WTC11 (cell line): ENCODE measurements at regions not wholly inside any gene's neighbourhood (a gene's known extent, or its start where the extent isn't known, plus 50 kb on each side); places are given as distances from the start of the nearest gene placed in this dataset.

Experiments
- ATAC-seq: fragments of 200-7000 bp; cut with Tn5 transposase; 2 replicates; pipeline ENCODE4 v1.10.0; 2021; ENCODE audit warnings: mild to moderate bottlenecking, moderate library complexity
- CTCF ChIA-PET: fragments of 300-600 bp; sonication (Branson Sonifier 250); formaldehyde crosslinking; loops from one replicate; lab custom pipeline; 2021; ENCODE audit warnings: antibody characterized with exemption; lab: Charles Lee
- POLR2A ChIA-PET: fragments of 350-600 bp; sonication (Branson Sonifier 250); formaldehyde crosslinking; loops from one replicate; lab custom pipeline; 2021; ENCODE audit warnings: antibody characterized with exemption; lab: Charles Lee
- DNase-seq: peaks from one replicate; pipeline ENCODE4 v3.0.0; 2021; ENCODE audit warnings: low spot score
- H3K27ac Mint-ChIP-seq: 2 replicates; pipeline ENCODE4 v1.8.0; 2021; ENCODE audit warnings: mixed read lengths
- H3K27me3 Mint-ChIP-seq: 2 replicates; pipeline ENCODE4 v1.8.0; 2021; ENCODE audit warnings: low read depth, mild to moderate bottlenecking, moderate library complexity, mixed read lengths
- H3K36me3 Mint-ChIP-seq: 2 replicates; pipeline ENCODE4 v1.8.0; 2021; ENCODE audit warnings: mixed read lengths
- H3K4me1 Mint-ChIP-seq: 2 replicates; pipeline ENCODE4 v1.8.0; 2022; ENCODE audit warnings: mixed read lengths
- H3K4me3 Mint-ChIP-seq: 2 replicates; pipeline ENCODE4 v1.8.0; 2021; ENCODE audit warnings: mild to moderate bottlenecking, moderate library complexity, mixed read lengths
- H3K9me3 Mint-ChIP-seq: 2 replicates; pipeline ENCODE4 v1.8.0; 2021; ENCODE audit warnings: mixed read lengths
- CREM ChIP-seq: sonication (generic); formaldehyde crosslinking; IDR thresholded peaks from 2 replicates; pipeline ENCODE4 v1.8.1; 2022; ENCODE audit warnings: mild to moderate bottlenecking, missing genetic modification reagents, moderate library complexity
- CTCF ChIP-seq: fragments of 200-600 bp; IDR thresholded peaks from 2 replicates; pipeline ENCODE4 v1.8.0; 2022; ENCODE audit warnings: antibody characterized with exemption
- E2F1 ChIP-seq: sonication (generic); formaldehyde crosslinking; IDR thresholded peaks from 2 replicates; pipeline ENCODE4 v1.8.0; 2022; ENCODE audit warnings: mild to moderate bottlenecking, missing genetic modification reagents
- ETV6 ChIP-seq: sonication (generic); formaldehyde crosslinking; IDR thresholded peaks from 2 replicates; pipeline ENCODE4 v1.8.1; 2022; ENCODE audit warnings: mild to moderate bottlenecking, missing genetic modification reagents
- FOXJ3 ChIP-seq: sonication (generic); formaldehyde crosslinking; IDR thresholded peaks from 2 replicates; pipeline ENCODE4 v1.9.0; 2021; ENCODE audit warnings: missing genetic modification reagents, mild to moderate bottlenecking, borderline replicate concordance
- FOXP4 ChIP-seq: sonication (generic); formaldehyde crosslinking; IDR thresholded peaks from 2 replicates; pipeline ENCODE4 v1.8.0; 2022; ENCODE audit warnings: mild to moderate bottlenecking, missing genetic modification reagents
- GABPB1 ChIP-seq: sonication (generic); formaldehyde crosslinking; IDR thresholded peaks from 2 replicates; pipeline ENCODE4 v1.8.1; 2023; ENCODE audit warnings: mild to moderate bottlenecking, missing genetic modification reagents
- MLX ChIP-seq: sonication (generic); formaldehyde crosslinking; IDR thresholded peaks from 2 replicates; pipeline ENCODE4 v1.8.1; 2023; ENCODE audit warnings: mild to moderate bottlenecking, missing genetic modification reagents, moderate library complexity
- MYBL2 ChIP-seq: sonication (generic); formaldehyde crosslinking; IDR thresholded peaks from 2 replicates; pipeline ENCODE4 v1.8.1; 2023; ENCODE audit warnings: mild to moderate bottlenecking, moderate library complexity, missing genetic modification reagents
- PREB ChIP-seq: sonication (generic); formaldehyde crosslinking; IDR thresholded peaks from 2 replicates; pipeline ENCODE4 v1.8.1; 2022; ENCODE audit warnings: mild to moderate bottlenecking, missing genetic modification reagents, moderate library complexity, borderline replicate concordance
- TCF7 ChIP-seq: sonication (generic); formaldehyde crosslinking; IDR thresholded peaks from 2 replicates; pipeline ENCODE4 v1.8.0; 2022; ENCODE audit warnings: mild to moderate bottlenecking, low read depth, missing genetic modification reagents, moderate library complexity
- USF2 ChIP-seq: sonication (generic); formaldehyde crosslinking; IDR thresholded peaks from 2 replicates; pipeline ENCODE4 v1.8.1; 2023; ENCODE audit warnings: mild to moderate bottlenecking, missing genetic modification reagents, moderate library complexity
- ZNF263 ChIP-seq: sonication (generic); formaldehyde crosslinking; IDR thresholded peaks from 2 replicates; pipeline ENCODE4 v1.8.1; 2022; ENCODE audit warnings: low read depth, mild to moderate bottlenecking, moderate library complexity, missing genetic modification reagents
- ZNF416 ChIP-seq: fragments of 250-450 bp; sonication (Bioruptor Pico); IDR thresholded peaks from 2 replicates; pipeline ENCODE4 v1.9.0; 2021; ENCODE audit warnings: mild to moderate bottlenecking, inconsistent platforms
- ZNF671 ChIP-seq: fragments of 250-450 bp; sonication (Bioruptor Pico); IDR thresholded peaks from 2 replicates; pipeline ENCODE4 v1.8.0; 2021; ENCODE audit warnings: mild to moderate bottlenecking
- TF ChIP-seq, protein P1 (sequence below): sonication (generic); formaldehyde crosslinking; IDR thresholded peaks from 2 replicates; pipeline ENCODE4 v1.8.1; 2022; ENCODE audit warnings: missing genetic modification reagents, borderline replicate concordance
- TF ChIP-seq, protein P2 (sequence below): sonication (generic); formaldehyde crosslinking; IDR thresholded peaks from 2 replicates; pipeline ENCODE4 v1.8.0; 2022; ENCODE audit warnings: missing genetic modification reagents
- TF ChIP-seq, protein P3 (sequence below): sonication (generic); formaldehyde crosslinking; conservative IDR thresholded peaks from 2 replicates; pipeline ENCODE4 v1.8.1; 2023; ENCODE audit warnings: mild to moderate bottlenecking, low read depth, missing genetic modification reagents, moderate library complexity
- TF ChIP-seq, protein P4 (sequence below): sonication (generic); formaldehyde crosslinking; IDR thresholded peaks from 2 replicates; pipeline ENCODE4 v1.8.0; 2023; ENCODE audit warnings: mild to moderate bottlenecking, missing genetic modification reagents

- no peak overlapping the region for H3K4me3 Mint-ChIP-seq
- ATAC-seq (no peak), DNase-seq (no peak)
- ChIA-PET POLR2A (no interaction called here), CTCF (no interaction called here)
- H3K36me3 Mint-ChIP-seq: peaks cover 5% of the 10 kb centered on the region
- H3K27ac Mint-ChIP-seq: no peak overlapping the region
- H3K27me3 Mint-ChIP-seq: no peaks in the 10 kb centered on the region
- H3K9me3 Mint-ChIP-seq: peaks cover 7% of the 10 kb centered on the region
- H3K4me1 Mint-ChIP-seq: peaks cover 38% of the 10 kb centered on the region
- TF ChIP-seq, protein P1, sequence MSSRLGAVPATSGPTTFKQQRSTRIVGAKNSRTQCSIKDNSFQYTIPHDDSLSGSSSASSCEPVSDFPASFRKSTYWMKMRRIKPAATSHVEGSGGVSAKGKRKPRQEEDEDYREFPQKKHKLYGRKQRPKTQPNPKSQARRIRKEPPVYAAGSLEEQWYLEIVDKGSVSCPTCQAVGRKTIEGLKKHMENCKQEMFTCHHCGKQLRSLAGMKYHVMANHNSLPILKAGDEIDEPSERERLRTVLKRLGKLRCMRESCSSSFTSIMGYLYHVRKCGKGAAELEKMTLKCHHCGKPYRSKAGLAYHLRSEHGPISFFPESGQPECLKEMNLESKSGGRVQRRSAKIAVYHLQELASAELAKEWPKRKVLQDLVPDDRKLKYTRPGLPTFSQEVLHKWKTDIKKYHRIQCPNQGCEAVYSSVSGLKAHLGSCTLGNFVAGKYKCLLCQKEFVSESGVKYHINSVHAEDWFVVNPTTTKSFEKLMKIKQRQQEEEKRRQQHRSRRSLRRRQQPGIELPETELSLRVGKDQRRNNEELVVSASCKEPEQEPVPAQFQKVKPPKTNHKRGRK (CRISPR knock-in tag): no peak
- no peak for TF ChIP-seq E2F1 (CRISPR knock-in tag)
- TF ChIP-seq, protein P2, sequence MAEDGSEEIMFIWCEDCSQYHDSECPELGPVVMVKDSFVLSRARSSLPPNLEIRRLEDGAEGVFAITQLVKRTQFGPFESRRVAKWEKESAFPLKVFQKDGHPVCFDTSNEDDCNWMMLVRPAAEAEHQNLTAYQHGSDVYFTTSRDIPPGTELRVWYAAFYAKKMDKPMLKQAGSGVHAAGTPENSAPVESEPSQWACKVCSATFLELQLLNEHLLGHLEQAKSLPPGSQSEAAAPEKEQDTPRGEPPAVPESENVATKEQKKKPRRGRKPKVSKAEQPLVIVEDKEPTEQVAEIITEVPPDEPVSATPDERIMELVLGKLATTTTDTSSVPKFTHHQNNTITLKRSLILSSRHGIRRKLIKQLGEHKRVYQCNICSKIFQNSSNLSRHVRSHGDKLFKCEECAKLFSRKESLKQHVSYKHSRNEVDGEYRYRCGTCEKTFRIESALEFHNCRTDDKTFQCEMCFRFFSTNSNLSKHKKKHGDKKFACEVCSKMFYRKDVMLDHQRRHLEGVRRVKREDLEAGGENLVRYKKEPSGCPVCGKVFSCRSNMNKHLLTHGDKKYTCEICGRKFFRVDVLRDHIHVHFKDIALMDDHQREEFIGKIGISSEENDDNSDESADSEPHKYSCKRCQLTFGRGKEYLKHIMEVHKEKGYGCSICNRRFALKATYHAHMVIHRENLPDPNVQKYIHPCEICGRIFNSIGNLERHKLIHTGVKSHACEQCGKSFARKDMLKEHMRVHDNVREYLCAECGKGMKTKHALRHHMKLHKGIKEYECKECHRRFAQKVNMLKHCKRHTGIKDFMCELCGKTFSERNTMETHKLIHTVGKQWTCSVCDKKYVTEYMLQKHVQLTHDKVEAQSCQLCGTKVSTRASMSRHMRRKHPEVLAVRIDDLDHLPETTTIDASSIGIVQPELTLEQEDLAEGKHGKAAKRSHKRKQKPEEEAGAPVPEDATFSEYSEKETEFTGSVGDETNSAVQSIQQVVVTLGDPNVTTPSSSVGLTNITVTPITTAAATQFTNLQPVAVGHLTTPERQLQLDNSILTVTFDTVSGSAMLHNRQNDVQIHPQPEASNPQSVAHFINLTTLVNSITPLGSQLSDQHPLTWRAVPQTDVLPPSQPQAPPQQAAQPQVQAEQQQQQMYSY (CRISPR knock-in tag): no peak
- TF ChIP-seq PREB (CRISPR knock-in tag): no peak
- TF ChIP-seq ZNF416: no peak
- TF ChIP-seq TCF7 (CRISPR knock-in tag): no peak
- TF ChIP-seq USF2 (CRISPR knock-in tag): no peak
- no peak for TF ChIP-seq FOXJ3 (CRISPR knock-in tag)
- TF ChIP-seq, protein P3, sequence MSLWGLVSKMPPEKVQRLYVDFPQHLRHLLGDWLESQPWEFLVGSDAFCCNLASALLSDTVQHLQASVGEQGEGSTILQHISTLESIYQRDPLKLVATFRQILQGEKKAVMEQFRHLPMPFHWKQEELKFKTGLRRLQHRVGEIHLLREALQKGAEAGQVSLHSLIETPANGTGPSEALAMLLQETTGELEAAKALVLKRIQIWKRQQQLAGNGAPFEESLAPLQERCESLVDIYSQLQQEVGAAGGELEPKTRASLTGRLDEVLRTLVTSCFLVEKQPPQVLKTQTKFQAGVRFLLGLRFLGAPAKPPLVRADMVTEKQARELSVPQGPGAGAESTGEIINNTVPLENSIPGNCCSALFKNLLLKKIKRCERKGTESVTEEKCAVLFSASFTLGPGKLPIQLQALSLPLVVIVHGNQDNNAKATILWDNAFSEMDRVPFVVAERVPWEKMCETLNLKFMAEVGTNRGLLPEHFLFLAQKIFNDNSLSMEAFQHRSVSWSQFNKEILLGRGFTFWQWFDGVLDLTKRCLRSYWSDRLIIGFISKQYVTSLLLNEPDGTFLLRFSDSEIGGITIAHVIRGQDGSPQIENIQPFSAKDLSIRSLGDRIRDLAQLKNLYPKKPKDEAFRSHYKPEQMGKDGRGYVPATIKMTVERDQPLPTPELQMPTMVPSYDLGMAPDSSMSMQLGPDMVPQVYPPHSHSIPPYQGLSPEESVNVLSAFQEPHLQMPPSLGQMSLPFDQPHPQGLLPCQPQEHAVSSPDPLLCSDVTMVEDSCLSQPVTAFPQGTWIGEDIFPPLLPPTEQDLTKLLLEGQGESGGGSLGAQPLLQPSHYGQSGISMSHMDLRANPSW (CRISPR knock-in tag): no peak
- TF ChIP-seq CTCF: no peak
- no peak for TF ChIP-seq CREM (CRISPR knock-in tag)
- no peak for TF ChIP-seq GABPB1 (CRISPR knock-in tag)
- no peak for TF ChIP-seq FOXP4 (CRISPR knock-in tag)
- no peak for TF ChIP-seq MLX (CRISPR knock-in tag)
- TF ChIP-seq ZNF671 (CRISPR knock-in tag): no peak
- no peak for TF ChIP-seq ZNF263 (CRISPR knock-in tag)
- no peak for TF ChIP-seq MYBL2 (CRISPR knock-in tag)
- TF ChIP-seq, protein P4, sequence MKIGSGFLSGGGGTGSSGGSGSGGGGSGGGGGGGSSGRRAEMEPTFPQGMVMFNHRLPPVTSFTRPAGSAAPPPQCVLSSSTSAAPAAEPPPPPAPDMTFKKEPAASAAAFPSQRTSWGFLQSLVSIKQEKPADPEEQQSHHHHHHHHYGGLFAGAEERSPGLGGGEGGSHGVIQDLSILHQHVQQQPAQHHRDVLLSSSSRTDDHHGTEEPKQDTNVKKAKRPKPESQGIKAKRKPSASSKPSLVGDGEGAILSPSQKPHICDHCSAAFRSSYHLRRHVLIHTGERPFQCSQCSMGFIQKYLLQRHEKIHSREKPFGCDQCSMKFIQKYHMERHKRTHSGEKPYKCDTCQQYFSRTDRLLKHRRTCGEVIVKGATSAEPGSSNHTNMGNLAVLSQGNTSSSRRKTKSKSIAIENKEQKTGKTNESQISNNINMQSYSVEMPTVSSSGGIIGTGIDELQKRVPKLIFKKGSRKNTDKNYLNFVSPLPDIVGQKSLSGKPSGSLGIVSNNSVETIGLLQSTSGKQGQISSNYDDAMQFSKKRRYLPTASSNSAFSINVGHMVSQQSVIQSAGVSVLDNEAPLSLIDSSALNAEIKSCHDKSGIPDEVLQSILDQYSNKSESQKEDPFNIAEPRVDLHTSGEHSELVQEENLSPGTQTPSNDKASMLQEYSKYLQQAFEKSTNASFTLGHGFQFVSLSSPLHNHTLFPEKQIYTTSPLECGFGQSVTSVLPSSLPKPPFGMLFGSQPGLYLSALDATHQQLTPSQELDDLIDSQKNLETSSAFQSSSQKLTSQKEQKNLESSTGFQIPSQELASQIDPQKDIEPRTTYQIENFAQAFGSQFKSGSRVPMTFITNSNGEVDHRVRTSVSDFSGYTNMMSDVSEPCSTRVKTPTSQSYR: no peak
- TF ChIP-seq ETV6: no peak
Measured at GRCh38 chr6:90694802-90695201, 107.9 kb upstream of the MAP3K7 start.
